Epidermal melanocyte (primary cell): ENCODE measurements at regions not wholly inside any gene's neighbourhood (a gene's known extent, or its start where the extent isn't known, plus 50 kb on each side); places are given as distances from the start of the nearest gene placed in this dataset.
A peak's percentile ranks its signal among the peaks of the same experiment; 100 is the strongest.

Experiments
- DNase-seq: peaks from one replicate; pipeline ENCODE4 v3.0.0; 2011; ENCODE audit warnings: low spot score; ENCODE audit not compliant: insufficient read length

- no peak for DNase-seq
Measured at GRCh38 chr11:111035746-111036145, 209.8 kb upstream of the POU2AF2 start.

- DNase-seq = no peak
Measured at GRCh38 chr11:111026241-111026640, 219.3 kb upstream of the POU2AF2 start.

GRCh38 chr11:111021131-111021530, 224.4 kb upstream of the POU2AF2 start:
- no peak for DNase-seq

- DNase-seq = no peak
Measured at GRCh38 chr11:111019871-111020670, 225.5 kb upstream of the POU2AF2 start.

GRCh38 chr11:111019451-111019850, 226.1 kb upstream of the POU2AF2 start:
- no peak for DNase-seq

- DNase-seq = no peak
Measured at GRCh38 chr11:111018566-111018965, 227.0 kb upstream of the POU2AF2 start.

GRCh38 chr11:111012491-111012890, 233.0 kb upstream of the POU2AF2 start:
- no peak for DNase-seq

- DNase-seq = no peak
Measured at GRCh38 chr11:111011275-111011594, 234.3 kb upstream of the POU2AF2 start.

GRCh38 chr11:111010391-111011274, 234.9 kb upstream of the POU2AF2 start:
- no peak for DNase-seq

- DNase-seq = no peak
Measured at GRCh38 chr11:111006227-111006626, 239.3 kb upstream of the POU2AF2 start.

GRCh38 chr11:111001986-111002611, 243.4 kb upstream of the POU2AF2 start:
- DNase-seq = peak; percentile 38

GRCh38 chr11:111001081-111001430, 244.5 kb upstream of the POU2AF2 start:
- DNase-seq = no peak

- no peak for DNase-seq
Measured at GRCh38 chr11:111000400-111001080, 245.0 kb upstream of the POU2AF2 start.

- no peak for DNase-seq
Measured at GRCh38 chr11:110992481-110992880, 253.0 kb upstream of the POU2AF2 start.

GRCh38 chr11:110991661-110992355, 253.7 kb upstream of the POU2AF2 start:
- no peak for DNase-seq

- no peak for DNase-seq
Measured at GRCh38 chr11:110990311-110990710, 255.2 kb upstream of the POU2AF2 start.

- no peak for DNase-seq
Measured at GRCh38 chr11:110989428-110990133, 255.9 kb upstream of the POU2AF2 start.

GRCh38 chr11:110988671-110989070, 256.9 kb upstream of the POU2AF2 start:
- no peak for DNase-seq

- no peak for DNase-seq
Measured at GRCh38 chr11:110986016-110986415, 259.5 kb upstream of the POU2AF2 start.

- DNase-seq = no peak
Measured at GRCh38 chr11:110985547-110985946, 260.0 kb upstream of the POU2AF2 start.
